HG02852 (cell line): ENCODE measurements at regions not wholly inside any gene's neighbourhood (a gene's known extent, or its start where the extent isn't known, plus 50 kb on each side); places are given as distances from the start of the nearest gene placed in this dataset.

Source experiments
- ATAC-seq: cut with Tn5 transposase; IDR thresholded peaks from one replicate; pipeline ENCODE4 v1.9.1; 2021; ENCODE audit warnings: mild to moderate bottlenecking, moderate library complexity; ENCODE audit not compliant: unreplicated experiment

- ATAC-seq: no peak
These were observed 1599.6 kb downstream of the SLITRK5 start for GRCh38 chr13:89270736-89271135.

DNA sequence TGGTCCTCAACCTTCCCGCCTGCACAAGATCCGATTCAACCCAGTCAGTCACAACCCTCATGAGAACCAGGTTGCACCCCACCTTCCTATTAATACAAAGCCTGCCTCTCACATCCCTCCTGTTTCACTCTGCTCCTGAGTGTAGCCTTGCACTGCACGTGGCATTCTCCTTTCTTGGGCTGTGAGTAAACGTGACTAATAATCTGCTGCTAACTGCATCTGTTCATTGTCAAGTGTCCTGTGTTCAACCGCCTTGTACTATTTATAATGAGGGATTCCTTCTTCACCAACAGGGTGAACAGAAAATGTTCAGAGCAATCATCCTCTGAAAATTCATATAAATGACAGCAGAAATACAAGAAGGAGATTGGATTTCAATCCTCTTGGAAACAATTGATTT is 1608.2 kb downstream of the SLITRK5 start:
- ATAC-seq: no peak

GRCh38 chr13:89281331-89281730 is 1610.2 kb downstream of the SLITRK5 start:
- no peak for ATAC-seq

- ATAC-seq: no peak
These were observed 1611.1 kb downstream of the SLITRK5 start for GRCh38 chr13:89282241-89282640.

- no peak for ATAC-seq
These were observed 1616.2 kb downstream of the SLITRK5 start for GRCh38 chr13:89287381-89287780.

DNA sequence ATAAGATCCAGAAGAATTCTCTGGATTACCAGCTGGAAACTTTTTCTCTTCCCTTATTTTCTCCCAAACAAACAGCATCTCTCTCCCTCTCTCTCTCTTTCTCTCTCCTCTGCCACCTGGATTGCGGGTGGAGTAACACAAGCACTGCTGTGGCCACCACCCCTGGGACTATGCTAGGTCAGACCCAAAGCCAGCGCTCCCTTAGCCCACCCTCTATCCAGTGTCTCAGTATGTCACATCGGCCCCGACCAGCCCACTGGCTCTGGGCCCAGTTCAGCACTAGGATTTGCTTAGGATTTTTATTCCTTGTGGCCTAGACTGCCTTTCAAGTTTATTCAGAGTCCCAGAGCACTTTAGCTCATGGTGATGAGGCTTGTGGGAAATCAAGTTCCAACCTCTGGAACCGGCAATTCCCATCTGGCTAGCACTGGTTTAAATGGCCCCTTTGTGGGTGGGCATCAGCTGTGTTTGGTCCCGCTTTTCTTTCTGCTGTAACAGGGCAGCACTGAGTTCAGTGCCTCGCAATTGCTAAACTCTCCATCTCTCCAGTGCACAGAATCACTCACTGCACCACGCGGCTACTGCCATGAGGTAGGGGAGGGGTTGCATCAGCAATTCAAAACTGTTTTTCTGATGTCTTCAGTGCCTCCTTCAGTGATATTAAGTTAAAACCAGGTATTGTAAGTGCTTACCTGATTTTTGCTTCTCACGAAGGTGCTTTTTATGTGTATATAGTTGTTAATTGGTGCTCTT is 1623.1 kb downstream of the SLITRK5 start:
- ATAC-seq: no peak

- ATAC-seq: no peak
These were observed 1636.1 kb downstream of the SLITRK5 start for GRCh38 chr13:89307278-89307677.

- no peak for ATAC-seq
These were observed 1639.9 kb downstream of the SLITRK5 start for GRCh38 chr13:89310943-89311672.

DNA sequence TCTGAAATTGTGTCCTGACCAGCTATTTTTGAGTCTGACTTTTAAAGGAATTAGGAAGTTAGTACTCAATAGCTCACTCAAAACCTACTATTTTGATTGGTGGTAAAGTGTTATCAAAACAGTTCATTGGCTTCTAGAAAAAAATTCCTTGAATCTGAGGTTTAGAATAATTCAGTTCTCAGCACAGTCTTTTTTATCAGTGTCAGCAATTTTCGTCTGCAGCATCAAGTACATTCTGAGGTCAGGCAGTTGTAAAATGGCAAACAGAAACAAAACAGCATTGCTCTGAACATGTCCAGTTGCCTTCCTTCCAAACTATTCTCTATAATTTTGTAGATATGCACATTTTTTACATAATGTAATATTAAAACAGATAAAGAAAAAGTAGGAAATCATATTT is 1644.1 kb downstream of the SLITRK5 start:
- no peak for ATAC-seq

- ATAC-seq: no peak
These were observed 1651.3 kb downstream of the SLITRK5 start for GRCh38 chr13:89322466-89322865.

DNA sequence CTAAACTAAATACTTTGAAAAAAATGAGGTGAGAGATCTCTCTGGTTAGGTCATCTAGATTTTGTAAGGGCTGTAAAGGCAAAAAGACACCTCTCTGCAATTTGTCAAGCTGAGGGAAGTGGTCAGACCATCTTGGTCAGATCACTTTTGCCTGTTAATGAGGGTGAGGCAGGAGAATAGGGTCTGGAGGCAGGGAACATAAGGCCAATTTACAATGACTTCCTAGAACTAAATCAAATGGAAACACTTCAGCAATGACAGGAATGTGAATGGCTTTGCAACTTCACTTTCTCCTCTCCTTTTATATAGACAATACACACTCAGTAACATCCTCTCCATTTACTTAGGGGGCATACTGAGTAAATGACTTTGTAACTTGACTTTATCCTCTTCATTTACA is 1653.4 kb downstream of the SLITRK5 start:
- no peak for ATAC-seq

- no peak for ATAC-seq
These were observed 1672.0 kb downstream of the SLITRK5 start for GRCh38 chr13:89343165-89343564.

DNA sequence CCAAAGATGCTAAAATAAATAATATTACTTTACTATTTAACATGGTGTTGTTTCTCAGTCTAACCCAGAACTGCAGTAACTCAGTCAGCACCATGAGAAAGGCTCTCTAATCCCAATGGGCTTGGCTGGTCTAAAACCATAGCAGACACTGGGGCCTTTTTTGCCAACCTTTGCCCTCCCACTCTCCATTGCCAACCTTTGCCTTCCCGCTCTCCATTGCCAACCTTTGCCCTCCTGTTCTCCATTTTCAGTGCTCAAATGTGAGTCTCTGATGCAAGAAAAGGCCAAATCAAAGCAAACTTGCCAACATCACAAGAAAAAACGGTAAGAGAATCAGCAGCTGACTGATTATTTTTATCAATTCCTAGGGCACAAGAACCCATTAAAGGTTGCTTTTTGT is 1681.2 kb downstream of the SLITRK5 start:
- no peak for ATAC-seq

- ATAC-seq: no peak
These were observed 1690.7 kb downstream of the SLITRK5 start for GRCh38 chr13:89361909-89362308.

DNA sequence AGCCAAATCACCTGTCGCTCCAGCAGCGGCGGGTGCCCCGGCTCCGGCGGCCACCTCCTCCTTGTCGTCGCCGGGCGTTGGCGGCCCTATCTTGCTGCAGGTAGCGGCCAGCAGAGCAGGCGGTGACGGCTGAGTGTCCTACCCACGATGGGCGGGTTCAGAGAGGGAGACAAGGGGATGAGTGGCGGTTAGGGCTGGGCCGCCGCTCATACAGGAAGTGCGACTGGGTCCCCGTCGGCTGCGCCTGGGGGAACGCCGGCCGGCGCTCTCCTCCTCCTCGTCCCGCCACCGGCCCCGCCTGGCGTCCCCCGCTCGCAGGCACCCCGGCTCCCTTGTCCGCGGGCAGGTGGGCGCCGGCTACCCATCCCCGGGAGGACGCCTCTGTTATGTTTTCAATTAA is 1692.0 kb downstream of the SLITRK5 start:
- ATAC-seq: no peak

DNA sequence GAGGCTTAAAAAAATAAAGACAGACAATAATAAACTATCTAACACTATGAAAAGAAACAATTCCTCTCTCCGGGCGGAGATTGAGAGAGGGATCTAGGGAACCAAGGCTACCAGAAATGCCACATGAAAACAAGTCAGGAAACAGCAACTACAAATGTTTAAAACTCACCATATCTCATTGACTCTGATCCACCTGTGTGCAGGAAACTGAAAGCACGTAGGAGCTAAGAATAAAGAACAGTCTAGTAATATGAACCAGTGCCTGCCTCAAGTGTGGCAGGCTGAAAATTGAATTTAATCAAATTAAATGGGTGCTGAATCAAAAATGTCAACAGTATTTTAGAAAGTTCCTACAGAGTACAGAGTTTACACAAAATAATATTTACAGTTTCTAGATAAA is 1701.0 kb downstream of the SLITRK5 start:
- no peak for ATAC-seq

- no peak for ATAC-seq
These were observed 1704.7 kb downstream of the SLITRK5 start for GRCh38 chr13:89375839-89376238.

GRCh38 chr13:89380101-89380500 is 1708.9 kb downstream of the SLITRK5 start:
- no peak for ATAC-seq

DNA sequence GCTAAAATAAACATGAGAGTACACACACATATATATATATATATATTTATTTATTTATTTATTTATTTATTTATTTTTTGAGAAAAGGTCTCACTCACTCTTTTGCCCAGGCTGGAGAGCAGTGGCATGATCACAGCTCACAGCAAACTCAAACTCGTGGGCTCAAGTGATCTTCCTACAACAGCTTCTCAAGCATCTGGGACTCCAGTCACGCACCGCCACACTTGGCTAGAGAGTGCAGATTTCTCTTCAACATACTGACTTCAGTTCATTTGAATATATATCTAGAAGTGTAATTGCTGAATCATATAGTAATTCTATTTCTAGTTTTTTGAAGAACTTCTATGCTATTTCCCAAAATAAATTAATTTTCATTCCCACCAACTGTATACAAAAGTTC is 1711.8 kb downstream of the SLITRK5 start:
- ATAC-seq: no peak

DNA sequence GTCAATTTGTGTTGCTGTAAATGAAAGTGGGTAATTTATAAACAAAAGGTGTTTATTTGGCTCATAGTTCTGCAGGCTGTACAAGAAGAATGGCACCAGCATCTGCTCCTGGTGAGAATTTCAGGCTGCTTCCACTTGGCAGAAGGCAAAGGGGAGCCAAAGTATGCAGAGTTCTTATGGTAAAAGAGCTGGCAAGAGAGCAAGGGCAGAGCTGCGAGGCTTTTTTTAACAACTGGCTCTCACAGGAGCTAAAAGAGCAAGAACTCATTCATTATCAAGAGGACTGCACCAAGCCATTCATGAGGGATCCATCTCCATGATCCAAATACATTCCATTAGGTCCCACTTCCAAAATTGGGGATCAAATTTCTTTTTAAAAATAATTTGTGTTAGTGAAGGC is 1712.7 kb downstream of the SLITRK5 start:
- ATAC-seq: no peak

DNA sequence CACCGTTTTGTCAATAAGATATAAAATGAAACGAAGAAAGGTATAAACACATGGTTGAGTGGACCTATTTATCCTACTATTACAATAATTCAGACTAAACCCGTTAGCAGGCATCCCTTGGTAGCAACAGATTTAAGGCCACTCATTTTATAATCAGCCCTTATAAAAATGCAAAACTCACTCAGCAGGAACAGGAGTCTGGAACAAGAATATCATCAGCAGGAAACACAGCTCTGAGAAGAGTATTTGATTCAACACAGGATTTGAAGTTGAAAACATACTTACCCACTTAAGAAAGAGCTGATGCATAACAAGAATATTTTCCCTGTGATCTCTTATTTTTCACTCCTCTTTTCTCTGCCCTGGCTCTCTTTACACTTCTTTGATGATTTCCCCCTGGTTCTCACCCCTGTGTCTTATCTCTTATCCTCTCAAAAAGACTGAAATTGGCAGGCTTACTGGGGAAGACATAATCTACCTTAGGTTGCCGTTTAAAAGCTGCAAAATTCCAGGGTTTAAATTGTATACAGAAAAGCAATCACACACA is 1722.7 kb downstream of the SLITRK5 start:
- ATAC-seq: no peak

DNA sequence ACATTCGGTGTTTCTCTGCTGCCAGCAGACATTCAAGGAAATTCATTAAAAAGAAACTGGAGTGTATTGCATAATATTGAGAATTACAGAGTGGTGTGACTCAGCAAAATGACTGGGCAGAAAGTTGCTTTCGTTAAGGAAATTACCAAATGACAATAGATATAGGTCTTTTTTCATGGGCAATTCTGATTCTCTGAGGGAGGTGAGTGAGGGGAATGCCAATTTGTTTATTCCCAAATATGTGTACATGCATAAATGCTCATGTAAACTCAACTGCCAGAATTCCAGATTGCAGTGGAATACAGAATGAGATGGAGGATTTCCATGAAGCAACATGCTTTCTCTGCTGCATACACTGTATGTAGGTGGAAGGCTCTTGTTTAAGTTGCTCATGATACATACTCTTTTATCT is 1730.1 kb downstream of the SLITRK5 start:
- no peak for ATAC-seq
